KMS-11 (cell line): ENCODE measurements at regions not wholly inside any gene's neighbourhood (a gene's known extent, or its start where the extent isn't known, plus 50 kb on each side); places are given as distances from the start of the nearest gene placed in this dataset.

Experiments
- H2AFZ ChIP-seq: fragments of 200-600 bp; sonication (generic); 2 replicates; pipeline ENCODE4 v1.6.1; 2016; ENCODE audit warnings: antibody characterized with exemption, mixed run types, low read depth
- H3K27ac ChIP-seq: fragments of 200-600 bp; sonication (generic); 2 replicates; pipeline ENCODE4 v1.6.1; 2016; ENCODE audit warnings: mild to moderate bottlenecking, mixed run types
- H3K27me3 ChIP-seq: fragments of 200-600 bp; sonication (generic); 2 replicates; pipeline ENCODE4 v1.6.1; 2017; ENCODE audit warnings: mild to moderate bottlenecking, low read depth, mixed run types, moderate library complexity; ENCODE audit not compliant: insufficient read depth
- H3K36me3 ChIP-seq: fragments of 200-600 bp; sonication (generic); 2 replicates; pipeline ENCODE4 v1.6.1; 2017; ENCODE audit warnings: mild to moderate bottlenecking, mixed run types; ENCODE audit not compliant: insufficient read depth
- H3K4me1 ChIP-seq: fragments of 200-600 bp; sonication (generic); 2 replicates; pipeline ENCODE4 v1.6.1; 2016; ENCODE audit warnings: mild to moderate bottlenecking, low read depth, mixed run types; ENCODE audit not compliant: poor library complexity, severe bottlenecking
- H3K4me2 ChIP-seq: fragments of 200-600 bp; sonication (generic); 2 replicates; pipeline ENCODE4 v1.7.0; 2016; ENCODE audit warnings: mild to moderate bottlenecking, mixed run types
- H3K4me3 ChIP-seq: fragments of 200-600 bp; sonication (generic); IDR thresholded peaks from 2 replicates; pipeline ENCODE4 v1.6.1; 2017; ENCODE audit warnings: low read depth, low read length, mixed read lengths; ENCODE audit not compliant: insufficient read depth
- H3K79me2 ChIP-seq: fragments of 200-600 bp; sonication (generic); 2 replicates; pipeline ENCODE4 v1.6.1; 2016; ENCODE audit warnings: low read depth, mixed run types; ENCODE audit not compliant: insufficient read depth
- H3K9ac ChIP-seq: fragments of 200-600 bp; sonication (generic); 2 replicates; pipeline ENCODE4 v1.6.1; 2016; ENCODE audit warnings: mild to moderate bottlenecking, mixed run types
- H4K20me1 ChIP-seq: fragments of 200-600 bp; sonication (generic); 2 replicates; pipeline ENCODE4 v1.6.1; 2016; ENCODE audit warnings: mild to moderate bottlenecking, mixed run types; ENCODE audit not compliant: insufficient read depth
- CTCF ChIP-seq: fragments of 200-600 bp; sonication (generic); conservative IDR thresholded peaks from 2 replicates; pipeline ENCODE4 v1.6.1; 2017; ENCODE audit warnings: low read depth, mild to moderate bottlenecking, antibody characterized with exemption, low read length, moderate library complexity, mixed read lengths

GRCh38 chr11:12598330-12599256 lies 75.6 kb upstream of the TEAD1 start:
- Histone ChIP-seq H3K4me2 (no peak overlapping the region), H3K4me1 (no peaks in the 10 kb centered on the region), H4K20me1 (no peaks in the 10 kb centered on the region), H3K27ac (no peak overlapping the region), H3K4me3 (no peak overlapping the region), H3K9ac (no peak overlapping the region), H3K36me3 (no peaks in the 10 kb centered on the region), H2AFZ (no peak overlapping the region), H3K27me3 (no peaks in the 10 kb centered on the region), H3K79me2 (no peaks in the 10 kb centered on the region)
- TF ChIP-seq CTCF = no peak

DNA sequence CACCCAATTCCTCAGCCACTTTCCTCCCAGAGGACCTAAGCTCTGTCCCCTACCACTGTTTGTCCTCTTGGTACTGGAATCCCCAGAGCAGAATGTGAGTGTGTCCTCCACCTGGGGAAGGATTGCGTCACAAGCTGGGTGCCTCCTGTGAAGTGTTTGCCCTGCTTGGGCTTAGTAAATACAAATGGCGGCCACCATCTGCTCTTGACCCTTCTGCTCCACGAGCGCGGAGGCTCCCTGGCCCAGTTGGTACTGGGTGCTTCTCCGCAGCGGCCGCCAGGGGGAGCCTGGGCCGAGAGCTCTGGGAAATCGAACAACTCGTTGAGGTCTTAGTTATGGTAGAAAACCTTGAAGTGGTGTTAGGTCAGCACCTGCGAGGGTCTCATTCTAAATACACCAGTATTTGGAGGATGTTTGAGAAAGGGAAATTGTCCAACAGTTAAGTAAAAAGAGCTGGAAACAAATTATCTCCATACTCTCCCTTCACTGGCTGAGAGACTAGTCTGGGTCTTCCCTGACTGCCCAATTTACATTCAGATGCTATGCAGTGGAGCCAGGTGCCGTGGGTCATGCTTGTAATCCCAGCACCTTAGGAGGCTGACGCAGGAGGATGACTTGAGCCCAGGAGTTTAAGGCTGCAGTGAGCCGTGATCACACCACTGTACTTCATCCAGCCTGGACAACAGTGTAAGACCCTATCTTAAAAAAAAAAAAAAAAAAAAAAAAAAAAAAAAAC lies 74.6 kb upstream of the TEAD1 start:
- Histone ChIP-seq H3K79me2 (no peaks in the 10 kb centered on the region), H4K20me1 (no peaks in the 10 kb centered on the region), H3K27me3 (no peaks in the 10 kb centered on the region), H3K9ac (no peak overlapping the region), H2AFZ (no peak overlapping the region), H3K4me1 (no peaks in the 10 kb centered on the region), H3K36me3 (no peaks in the 10 kb centered on the region), H3K4me3 (no peak overlapping the region), H3K4me2 (no peak overlapping the region), H3K27ac (no peak overlapping the region)
- TF ChIP-seq CTCF = peak; percentile 94

DNA sequence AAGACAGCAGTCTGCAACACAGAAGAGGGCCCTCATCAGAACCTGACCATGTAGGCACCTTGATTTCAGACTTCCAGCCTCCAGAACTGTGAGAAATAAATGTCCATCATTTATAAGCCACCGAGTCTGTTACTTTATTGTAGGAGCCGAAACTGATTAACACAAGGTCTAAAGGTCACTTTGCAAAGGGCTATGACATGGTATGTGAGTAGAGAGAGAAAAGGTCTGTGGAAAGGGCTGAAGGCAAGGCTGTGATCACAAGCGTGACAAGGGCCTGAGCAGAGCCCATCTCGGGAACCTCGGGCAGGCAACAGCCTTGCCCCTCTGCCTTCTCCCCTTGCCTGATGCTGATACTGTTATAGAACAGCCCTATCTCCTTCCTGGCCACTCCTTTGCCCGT lies 73.4 kb upstream of the TEAD1 start:
- H4K20me1 ChIP-seq = no peaks in the 10 kb centered on the region
- H3K79me2 ChIP-seq = no peaks in the 10 kb centered on the region
- H3K27ac ChIP-seq = no peak overlapping the region
- H3K36me3 ChIP-seq = no peaks in the 10 kb centered on the region
- H3K27me3 ChIP-seq = no peaks in the 10 kb centered on the region
- no peak for TF ChIP-seq CTCF
- H3K4me1 ChIP-seq = no peaks in the 10 kb centered on the region
- H3K9ac ChIP-seq = no peak overlapping the region
- H2AFZ ChIP-seq = no peak overlapping the region
- no peak overlapping the region for H3K4me3 ChIP-seq
- H3K4me2 ChIP-seq = no peak overlapping the region

DNA sequence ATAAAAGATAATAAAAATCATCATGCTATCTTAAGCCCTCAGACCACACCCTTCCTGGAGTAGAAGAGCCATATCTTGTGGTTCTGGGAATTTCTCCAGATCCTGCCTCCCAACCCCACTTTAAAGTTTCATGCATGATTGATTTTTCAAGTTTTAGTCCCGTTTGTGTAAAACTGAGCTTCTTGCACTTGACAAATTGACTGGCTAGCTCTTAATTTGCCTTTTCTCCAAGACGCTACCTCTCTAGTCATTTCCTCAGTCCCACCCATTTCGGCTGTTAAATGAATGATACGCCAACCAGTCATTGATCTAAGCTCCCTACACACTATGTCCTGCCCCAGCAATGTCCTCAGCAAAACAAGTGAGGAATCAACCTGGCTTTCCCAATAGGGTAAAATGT lies 71.8 kb upstream of the TEAD1 start:
- TF ChIP-seq CTCF = no peak
- H3K27me3 ChIP-seq = no peaks in the 10 kb centered on the region
- H2AFZ ChIP-seq = no peak overlapping the region
- H4K20me1 ChIP-seq = no peaks in the 10 kb centered on the region
- no peaks in the 10 kb centered on the region for H3K4me1 ChIP-seq
- no peaks in the 10 kb centered on the region for H3K79me2 ChIP-seq
- no peaks in the 10 kb centered on the region for H3K36me3 ChIP-seq
- no peak overlapping the region for H3K4me3 ChIP-seq
- H3K4me2 ChIP-seq = no peak overlapping the region
- H3K27ac ChIP-seq = no peak overlapping the region
- no peak overlapping the region for H3K9ac ChIP-seq
